GM23338 (cell line): ENCODE measurements at regions not wholly inside any gene's neighbourhood (a gene's known extent, or its start where the extent isn't known, plus 50 kb on each side); places are given as distances from the start of the nearest gene placed in this dataset.

Source experiments
- ATAC-seq: fragments of 200-7000 bp; cut with Tn5 transposase; 3 replicates; pipeline ENCODE4 v1.9.1; 2020
- DNase-seq: peaks from one replicate; pipeline ENCODE4 v3.0.0-alpha.2; 2015; ENCODE audit warnings: low spot score
- H2AFZ ChIP-seq: fragments of 200-600 bp; sonication (generic); 2 replicates; pipeline ENCODE4 v1.8.0; 2016; ENCODE audit warnings: antibody characterized with exemption, mild to moderate bottlenecking, moderate library complexity
- H3F3A ChIP-seq: fragments of 200-600 bp; sonication (generic); replicated peaks from 2 replicates; pipeline ENCODE4 v1.8.0; 2017; ENCODE audit warnings: antibody characterized with exemption, mixed run types, low read depth
- H3K27ac ChIP-seq: fragments of 200-600 bp; sonication (generic); 2 replicates; pipeline ENCODE4 v1.6.1; 2016; ENCODE audit warnings: low read depth
- H3K27me3 ChIP-seq: fragments of 200-600 bp; sonication (generic); 2 replicates; pipeline ENCODE4 v1.8.0; 2016; ENCODE audit warnings: mild to moderate bottlenecking, mixed run types, moderate library complexity; ENCODE audit not compliant: insufficient read depth
- H3K36me3 ChIP-seq: fragments of 200-600 bp; sonication (generic); 2 replicates; pipeline ENCODE4 v1.8.0; 2016; ENCODE audit warnings: mild to moderate bottlenecking; ENCODE audit not compliant: insufficient read depth
- H3K4me1 ChIP-seq: fragments of 200-600 bp; sonication (generic); 2 replicates; pipeline ENCODE4 v1.8.0; 2016; ENCODE audit warnings: mild to moderate bottlenecking, moderate library complexity; ENCODE audit not compliant: insufficient read depth
- H3K4me2 ChIP-seq: fragments of 200-600 bp; sonication (generic); 2 replicates; pipeline ENCODE4 v1.7.1; 2017; ENCODE audit warnings: mixed run types
- H3K4me3 ChIP-seq: fragments of 200-600 bp; sonication (generic); 2 replicates; pipeline ENCODE4 v1.6.1; 2016; ENCODE audit warnings: mixed run types
- H3K79me2 ChIP-seq: fragments of 200-600 bp; sonication (generic); replicated peaks from 2 replicates; pipeline ENCODE4 v1.8.0; 2017; ENCODE audit warnings: mild to moderate bottlenecking; ENCODE audit not compliant: insufficient read depth
- H3K9me2 ChIP-seq: fragments of 200-600 bp; sonication (generic); 2 replicates; pipeline ENCODE4 v1.8.0; 2017; ENCODE audit not compliant: insufficient read depth
- H4K20me1 ChIP-seq: fragments of 200-600 bp; sonication (generic); replicated peaks from 2 replicates; pipeline ENCODE4 v1.8.0; 2017; ENCODE audit warnings: mild to moderate bottlenecking; ENCODE audit not compliant: insufficient read depth
- H3K27ac Mint-ChIP-seq: 2 replicates; pipeline ENCODE4 v1.8.0; 2020; ENCODE audit warnings: inconsistent platforms, mild to moderate bottlenecking, moderate library complexity, mixed read lengths
- H3K27me3 Mint-ChIP-seq: 3 replicates; pipeline ENCODE4 v1.8.0; 2022; ENCODE audit warnings: low read depth, mild to moderate bottlenecking, moderate library complexity, mixed read lengths, inconsistent platforms; ENCODE audit not compliant: insufficient read depth, poor library complexity
- H3K36me3 Mint-ChIP-seq: 3 replicates; pipeline ENCODE4 v1.8.0; 2021; ENCODE audit warnings: low read depth, mild to moderate bottlenecking, inconsistent platforms, moderate library complexity, mixed read lengths
- H3K4me1 Mint-ChIP-seq: 3 replicates; pipeline ENCODE4 v1.8.0; 2020; ENCODE audit warnings: mild to moderate bottlenecking, inconsistent platforms, mixed read lengths
- H3K4me3 Mint-ChIP-seq: 3 replicates; pipeline ENCODE4 v1.8.0; 2021; ENCODE audit warnings: moderate library complexity, mild to moderate bottlenecking, inconsistent platforms, mixed read lengths
- H3K9me3 Mint-ChIP-seq: 3 replicates; pipeline ENCODE4 v1.8.0; 2020; ENCODE audit warnings: moderate library complexity, mild to moderate bottlenecking, inconsistent platforms, mixed read lengths
- EZH2 ChIP-seq: fragments of 200-600 bp; sonication (generic); IDR thresholded peaks from one replicate; pipeline ENCODE4 v1.8.0; 2017; ENCODE audit warnings: antibody characterized with exemption, mild to moderate bottlenecking, low read depth; ENCODE audit not compliant: unreplicated experiment
- JUNB ChIP-seq: IDR thresholded peaks from one replicate; pipeline ENCODE4 v1.6.1; 2016; ENCODE audit warnings: antibody characterized with exemption; ENCODE audit not compliant: unreplicated experiment
- NANOG ChIP-seq: IDR thresholded peaks from 2 replicates; pipeline ENCODE4 v1.6.1; 2016; ENCODE audit warnings: antibody characterized with exemption, borderline replicate concordance
- POLR2AphosphoS5 ChIP-seq: IDR thresholded peaks from 2 replicates; pipeline ENCODE4 v1.6.1; 2016; ENCODE audit warnings: antibody characterized with exemption, low read depth
- STAT1 ChIP-seq: IDR thresholded peaks from one replicate; pipeline ENCODE4 v1.6.1; 2016; ENCODE audit warnings: antibody characterized with exemption; ENCODE audit not compliant: unreplicated experiment
- ZNF331 ChIP-seq: fragments of 250-450 bp; sonication (Bioruptor Pico); IDR thresholded peaks from 2 replicates; pipeline ENCODE4 v1.5.0; 2020; ENCODE audit warnings: low read depth, mild to moderate bottlenecking, moderate library complexity
- TF ChIP-seq, protein P1 (sequence below): IDR thresholded peaks from one replicate; pipeline ENCODE4 v1.6.1; 2018; ENCODE audit warnings: antibody characterized with exemption; ENCODE audit not compliant: unreplicated experiment
- TF ChIP-seq, protein P2 (sequence below): IDR thresholded peaks from 2 replicates; pipeline ENCODE4 v1.6.1; 2016; ENCODE audit warnings: antibody characterized with exemption
- TF ChIP-seq, protein P3 (sequence below), 2 experiments: fragments of 200-600 bp in 1 of 2; sonication (generic) in 1 of 2; conservative IDR thresholded peaks; 2 replicates each; pipeline versions ENCODE4 v1.5.1 to v1.6.1; 2016 to 2017; ENCODE audit warnings: antibody characterized with exemption in 2 of 2, low read depth in 2 of 2, mild to moderate bottlenecking in 2 of 2, moderate library complexity in 1 of 2

DNA sequence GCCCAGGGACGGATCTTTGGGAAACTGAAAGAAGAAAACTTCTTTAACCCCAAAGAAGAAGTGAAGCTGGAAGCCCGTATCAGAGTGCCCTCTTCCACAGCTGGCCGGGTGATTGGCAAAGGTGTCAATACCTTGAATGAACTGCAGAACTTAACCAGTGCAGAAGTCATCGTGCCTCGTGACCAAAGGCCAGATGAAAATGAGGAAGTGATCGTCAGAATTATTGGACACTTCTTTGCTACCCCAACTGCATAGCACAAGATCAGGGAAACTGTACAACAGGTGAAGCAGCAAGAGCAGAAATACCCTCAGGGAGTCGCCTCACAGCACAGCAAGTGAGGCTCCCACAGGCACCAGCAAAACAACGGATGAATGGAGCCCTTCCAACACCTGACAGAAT lies 114.0 kb downstream of the NBPF12 start:
- no peaks in the 10 kb centered on the region for H4K20me1 ChIP-seq
- no peaks in the 10 kb centered on the region for H3K4me1 ChIP-seq
- H3K27me3 ChIP-seq, result no peaks in the 10 kb centered on the region
- H2AFZ ChIP-seq, result no peak overlapping the region
- H3K79me2 ChIP-seq, result no peaks in the 10 kb centered on the region
- no peaks in the 10 kb centered on the region for H3F3A ChIP-seq
- no peak overlapping the region for H3K27ac Mint-ChIP-seq
- H3K9me3 Mint-ChIP-seq, result no peaks in the 10 kb centered on the region
- DNase-seq, result no peak
- no peak overlapping the region for H3K27ac ChIP-seq
- TF ChIP-seq, protein P1, sequence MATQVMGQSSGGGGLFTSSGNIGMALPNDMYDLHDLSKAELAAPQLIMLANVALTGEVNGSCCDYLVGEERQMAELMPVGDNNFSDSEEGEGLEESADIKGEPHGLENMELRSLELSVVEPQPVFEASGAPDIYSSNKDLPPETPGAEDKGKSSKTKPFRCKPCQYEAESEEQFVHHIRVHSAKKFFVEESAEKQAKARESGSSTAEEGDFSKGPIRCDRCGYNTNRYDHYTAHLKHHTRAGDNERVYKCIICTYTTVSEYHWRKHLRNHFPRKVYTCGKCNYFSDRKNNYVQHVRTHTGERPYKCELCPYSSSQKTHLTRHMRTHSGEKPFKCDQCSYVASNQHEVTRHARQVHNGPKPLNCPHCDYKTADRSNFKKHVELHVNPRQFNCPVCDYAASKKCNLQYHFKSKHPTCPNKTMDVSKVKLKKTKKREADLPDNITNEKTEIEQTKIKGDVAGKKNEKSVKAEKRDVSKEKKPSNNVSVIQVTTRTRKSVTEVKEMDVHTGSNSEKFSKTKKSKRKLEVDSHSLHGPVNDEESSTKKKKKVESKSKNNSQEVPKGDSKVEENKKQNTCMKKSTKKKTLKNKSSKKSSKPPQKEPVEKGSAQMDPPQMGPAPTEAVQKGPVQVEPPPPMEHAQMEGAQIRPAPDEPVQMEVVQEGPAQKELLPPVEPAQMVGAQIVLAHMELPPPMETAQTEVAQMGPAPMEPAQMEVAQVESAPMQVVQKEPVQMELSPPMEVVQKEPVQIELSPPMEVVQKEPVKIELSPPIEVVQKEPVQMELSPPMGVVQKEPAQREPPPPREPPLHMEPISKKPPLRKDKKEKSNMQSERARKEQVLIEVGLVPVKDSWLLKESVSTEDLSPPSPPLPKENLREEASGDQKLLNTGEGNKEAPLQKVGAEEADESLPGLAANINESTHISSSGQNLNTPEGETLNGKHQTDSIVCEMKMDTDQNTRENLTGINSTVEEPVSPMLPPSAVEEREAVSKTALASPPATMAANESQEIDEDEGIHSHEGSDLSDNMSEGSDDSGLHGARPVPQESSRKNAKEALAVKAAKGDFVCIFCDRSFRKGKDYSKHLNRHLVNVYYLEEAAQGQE, result no peak
- no peak for TF ChIP-seq EZH2
- TF ChIP-seq POLR2AphosphoS5, result no peak
- no peak for TF ChIP-seq NANOG
- no peak for TF ChIP-seq STAT1
- TF ChIP-seq JUNB, result no peak
- TF ChIP-seq ZNF331 (CRISPR knock-in tag), result no peak
- TF ChIP-seq, protein P2, sequence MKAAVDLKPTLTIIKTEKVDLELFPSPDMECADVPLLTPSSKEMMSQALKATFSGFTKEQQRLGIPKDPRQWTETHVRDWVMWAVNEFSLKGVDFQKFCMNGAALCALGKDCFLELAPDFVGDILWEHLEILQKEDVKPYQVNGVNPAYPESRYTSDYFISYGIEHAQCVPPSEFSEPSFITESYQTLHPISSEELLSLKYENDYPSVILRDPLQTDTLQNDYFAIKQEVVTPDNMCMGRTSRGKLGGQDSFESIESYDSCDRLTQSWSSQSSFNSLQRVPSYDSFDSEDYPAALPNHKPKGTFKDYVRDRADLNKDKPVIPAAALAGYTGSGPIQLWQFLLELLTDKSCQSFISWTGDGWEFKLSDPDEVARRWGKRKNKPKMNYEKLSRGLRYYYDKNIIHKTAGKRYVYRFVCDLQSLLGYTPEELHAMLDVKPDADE, result no peak
- TF ChIP-seq, protein P3, sequence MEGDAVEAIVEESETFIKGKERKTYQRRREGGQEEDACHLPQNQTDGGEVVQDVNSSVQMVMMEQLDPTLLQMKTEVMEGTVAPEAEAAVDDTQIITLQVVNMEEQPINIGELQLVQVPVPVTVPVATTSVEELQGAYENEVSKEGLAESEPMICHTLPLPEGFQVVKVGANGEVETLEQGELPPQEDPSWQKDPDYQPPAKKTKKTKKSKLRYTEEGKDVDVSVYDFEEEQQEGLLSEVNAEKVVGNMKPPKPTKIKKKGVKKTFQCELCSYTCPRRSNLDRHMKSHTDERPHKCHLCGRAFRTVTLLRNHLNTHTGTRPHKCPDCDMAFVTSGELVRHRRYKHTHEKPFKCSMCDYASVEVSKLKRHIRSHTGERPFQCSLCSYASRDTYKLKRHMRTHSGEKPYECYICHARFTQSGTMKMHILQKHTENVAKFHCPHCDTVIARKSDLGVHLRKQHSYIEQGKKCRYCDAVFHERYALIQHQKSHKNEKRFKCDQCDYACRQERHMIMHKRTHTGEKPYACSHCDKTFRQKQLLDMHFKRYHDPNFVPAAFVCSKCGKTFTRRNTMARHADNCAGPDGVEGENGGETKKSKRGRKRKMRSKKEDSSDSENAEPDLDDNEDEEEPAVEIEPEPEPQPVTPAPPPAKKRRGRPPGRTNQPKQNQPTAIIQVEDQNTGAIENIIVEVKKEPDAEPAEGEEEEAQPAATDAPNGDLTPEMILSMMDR (conservative IDR thresholded peaks at IDR 0.05; ENCODE audit: low read depth in 2 of 2), result no peak
- ATAC-seq, result no peak
- H3K27me3 Mint-ChIP-seq, result no peaks in the 10 kb centered on the region
- no peaks in the 10 kb centered on the region; the same call in 2 of the 3 replicates for H3K36me3 Mint-ChIP-seq
- H3K4me3 Mint-ChIP-seq, result no peak overlapping the region
- H3K9me2 ChIP-seq, result no peaks in the 10 kb centered on the region
- no peaks in the 10 kb centered on the region for H3K36me3 ChIP-seq
- peaks cover 5% of the 10 kb centered on the region; the same call in 1 of the 3 replicates for H3K4me1 Mint-ChIP-seq
- no peak overlapping the region for H3K4me2 ChIP-seq
- no peak overlapping the region for H3K4me3 ChIP-seq

DNA sequence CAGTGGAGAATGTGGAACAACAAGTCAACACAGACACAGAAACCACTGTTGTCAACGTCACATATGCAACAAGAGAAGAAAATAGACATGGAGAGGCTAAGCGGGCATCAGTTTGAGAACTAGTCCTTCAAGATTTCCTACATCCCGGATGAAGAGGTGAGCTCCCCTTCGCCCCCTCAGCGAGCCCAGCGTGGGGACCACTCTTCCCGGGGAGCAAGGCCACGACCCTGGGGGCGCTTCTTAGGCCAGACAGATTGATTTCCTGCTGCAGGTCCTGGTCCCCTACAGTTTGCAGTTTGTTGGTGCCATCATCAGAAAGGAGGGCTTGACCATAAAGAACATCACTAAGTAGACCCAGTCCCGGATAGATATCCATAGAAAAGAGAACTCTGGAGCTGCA lies 113.0 kb downstream of the NBPF12 start:
- H4K20me1 ChIP-seq, result no peaks in the 10 kb centered on the region
- no peak overlapping the region for H3K27ac Mint-ChIP-seq
- no peak for ATAC-seq
- H3K4me3 ChIP-seq, result no peak overlapping the region
- no peaks in the 10 kb centered on the region for H3F3A ChIP-seq
- no peak overlapping the region for H3K4me3 Mint-ChIP-seq
- H3K4me1 Mint-ChIP-seq, result peaks cover 5% of the 10 kb centered on the region; the same call in 1 of the 3 replicates
- H3K9me2 ChIP-seq, result no peaks in the 10 kb centered on the region
- no peak overlapping the region for H3K27ac ChIP-seq
- TF ChIP-seq STAT1 (no peak), JUNB (no peak), EZH2 (no peak)
- TF ChIP-seq, protein P2, result no peak
- TF ChIP-seq, protein P3 (conservative IDR thresholded peaks at IDR 0.05; ENCODE audit: low read depth in 2 of 2), result no peak
- no peak for DNase-seq
- no peak overlapping the region for H2AFZ ChIP-seq
- no peaks in the 10 kb centered on the region for H3K4me1 ChIP-seq
- no peaks in the 10 kb centered on the region for H3K36me3 ChIP-seq
- no peaks in the 10 kb centered on the region for H3K27me3 Mint-ChIP-seq
- H3K9me3 Mint-ChIP-seq, result no peaks in the 10 kb centered on the region
- no peaks in the 10 kb centered on the region for H3K27me3 ChIP-seq
- H3K4me2 ChIP-seq, result no peak overlapping the region
- no peaks in the 10 kb centered on the region; the same call in 2 of the 3 replicates for H3K36me3 Mint-ChIP-seq
- H3K79me2 ChIP-seq, result no peaks in the 10 kb centered on the region
